B cell (primary cell): ENCODE measurements at regions not wholly inside any gene's neighbourhood (a gene's known extent, or its start where the extent isn't known, plus 50 kb on each side); places are given as distances from the start of the nearest gene placed in this dataset.

Source experiments
- ATAC-seq: fragments of 200-7000 bp; cut with Tn5 transposase; one replicate; pipeline ENCODE4 v1.10.0; 2021; ENCODE audit warnings: low read depth, mild to moderate bottlenecking, moderate number of reproducible peaks, moderate library complexity
- CTCF ChIA-PET: fragments of 350-600 bp; sonication (Branson Sonifier 250); formaldehyde crosslinking; loops from one replicate; lab custom pipeline; 2021; ENCODE audit warnings: antibody characterized with exemption, inconsistent platforms; lab: Charles Lee
- POLR2A ChIA-PET: fragments of 350-600 bp; sonication (Branson Sonifier 250); formaldehyde crosslinking; loops from one replicate; lab custom pipeline; 2021; ENCODE audit warnings: antibody characterized with exemption; lab: Charles Lee
- DNase-seq: peaks from one replicate; pipeline ENCODE4 v3.0.0; 2013
- H2AFZ ChIP-seq: 2 replicates; pipeline ENCODE4 v1.6.1; 2012; ENCODE audit warnings: mild to moderate bottlenecking, low read depth, low read length; ENCODE audit not compliant: insufficient read depth, poor library complexity, severe bottlenecking
- H3K27ac ChIP-seq, 2 donors: 1 replicate in 1 of 2; 2 replicates in 1 of 2; pipeline ENCODE4 v1.5.1; 2012 to 2013; ENCODE audit warnings: low read length in 2 of 2, mild to moderate bottlenecking in 2 of 2, moderate library complexity in 1 of 2
- H3K27me3 ChIP-seq, 4 experiments: fragments of 200-600 bp in 1 of 4; sonication (generic) in 1 of 4; replicated peaks in 1 of 4; 1 replicate in 2 of 4; 2 replicates in 2 of 4; pipeline versions ENCODE4 v1.6.1 to v1.7.0; 2013 to 2016; ENCODE audit warnings: low read length in 3 of 4, mild to moderate bottlenecking in 2 of 4, mixed read lengths in 1 of 4, moderate library complexity in 1 of 4; ENCODE audit not compliant: insufficient read depth in 4 of 4, control insufficient read depth in 3 of 4; ENCODE audit errors: control extremely low read depth in 1 of 4
- H3K36me3 ChIP-seq, 2 experiments: replicated peaks in 1 of 2; 1 replicate in 1 of 2; 2 replicates in 1 of 2; pipeline versions ENCODE4 v1.6.1 to v1.7.1; 2013; ENCODE audit warnings: low read length in 1 of 2; ENCODE audit not compliant: insufficient read depth in 2 of 2, control insufficient read depth in 1 of 2; ENCODE audit errors: control extremely low read depth in 1 of 2, extremely low read depth in 1 of 2
- H3K4me1 ChIP-seq, 2 donors: fragments of 200-600 bp in 1 of 2; sonication (generic) in 1 of 2; 1 replicate in 1 of 2; 2 replicates in 1 of 2; pipeline versions ENCODE4 v1.5.1 to v1.6.1; 2013 to 2017; ENCODE audit warnings: low read length in 2 of 2; ENCODE audit not compliant: control insufficient read depth in 2 of 2, insufficient read depth in 2 of 2
- H3K4me2 ChIP-seq: replicated peaks from 2 replicates; pipeline ENCODE3; 2012; ENCODE audit warnings: mild to moderate bottlenecking, low read depth, low read length; ENCODE audit not compliant: poor library complexity, severe bottlenecking
- H3K4me3 ChIP-seq, 5 experiments: fragments of 200-600 bp in 1 of 5; sonication (generic) in 1 of 5; 1 replicate in 3 of 5; 2 replicates in 2 of 5; pipeline versions ENCODE4 v1.5.1 to v1.7.0; 2011 to 2016; ENCODE audit warnings: low read length in 4 of 5, mild to moderate bottlenecking in 4 of 5, low read depth in 2 of 5, control low read depth in 1 of 5, moderate library complexity in 1 of 5; ENCODE audit not compliant: insufficient read depth in 1 of 5; ENCODE audit errors: control extremely low read depth in 1 of 5, extremely low read depth in 1 of 5
- H3K79me2 ChIP-seq: fragments of 200-600 bp; sonication (generic); one replicate; pipeline ENCODE4 v1.6.0; 2016; ENCODE audit warnings: low read length; ENCODE audit not compliant: control insufficient read depth, insufficient read depth
- H3K9ac ChIP-seq: fragments of 200-600 bp; sonication (generic); 2 replicates; pipeline ENCODE4 v1.6.1; 2017; ENCODE audit warnings: mild to moderate bottlenecking, low read length, moderate library complexity
- H3K9me3 ChIP-seq, 3 donors: one replicate each; pipeline versions ENCODE4 v1.6.1 to v1.7.1; 2013; ENCODE audit warnings: low read length in 2 of 3; ENCODE audit not compliant: control insufficient read depth in 2 of 3, insufficient read depth in 1 of 3; ENCODE audit errors: control extremely low read depth in 1 of 3
- H4K20me1 ChIP-seq: 2 replicates; pipeline ENCODE4 v1.6.0; 2012; ENCODE audit warnings: mild to moderate bottlenecking, low read length; ENCODE audit not compliant: insufficient read depth, control insufficient read depth, poor library complexity, severe bottlenecking
- H3K27ac Mint-ChIP-seq: one replicate; pipeline ENCODE4 v1.8.0; 2021; ENCODE audit warnings: mixed read lengths
- H3K27me3 Mint-ChIP-seq: one replicate; pipeline ENCODE4 v1.8.0; 2021; ENCODE audit warnings: mixed read lengths
- H3K4me1 Mint-ChIP-seq: one replicate; pipeline ENCODE4 v1.8.0; 2021; ENCODE audit warnings: mixed read lengths
- H3K4me3 Mint-ChIP-seq: one replicate; pipeline ENCODE4 v1.8.0; 2021; ENCODE audit warnings: mixed read lengths
- H3K9me3 Mint-ChIP-seq: one replicate; pipeline ENCODE4 v1.8.0; 2022; ENCODE audit warnings: mixed read lengths; ENCODE audit not compliant: insufficient read depth
- EZH2 ChIP-seq: IDR thresholded peaks from 2 replicates; pipeline ENCODE4 v1.6.1; 2012; ENCODE audit warnings: borderline replicate concordance, low read depth, mild to moderate bottlenecking, moderate library complexity, low read length; ENCODE audit not compliant: insufficient read depth, poor library complexity, severe bottlenecking
- WGBS: methylation state at CpG from one replicate; pipeline ENCODE4 v1.1.5; 2013; ENCODE audit warnings: missing lambda C conversion rate; ENCODE audit not compliant: insufficient coverage; 5-methylcytosine and 5-hydroxymethylcytosine counted together
- intact Hi-C: fragments of 100-400 bp; cut with micrococcal nuclease; formaldehyde crosslinking; loops from one replicate; pipeline ENCODE4 v1.10.0; 2022
- TF ChIP-seq, protein P1 (sequence below): fragments of 200-600 bp; IDR thresholded peaks from one replicate; pipeline ENCODE4 v1.8.0; 2022; ENCODE audit warnings: antibody characterized with exemption, mild to moderate bottlenecking

DNA sequence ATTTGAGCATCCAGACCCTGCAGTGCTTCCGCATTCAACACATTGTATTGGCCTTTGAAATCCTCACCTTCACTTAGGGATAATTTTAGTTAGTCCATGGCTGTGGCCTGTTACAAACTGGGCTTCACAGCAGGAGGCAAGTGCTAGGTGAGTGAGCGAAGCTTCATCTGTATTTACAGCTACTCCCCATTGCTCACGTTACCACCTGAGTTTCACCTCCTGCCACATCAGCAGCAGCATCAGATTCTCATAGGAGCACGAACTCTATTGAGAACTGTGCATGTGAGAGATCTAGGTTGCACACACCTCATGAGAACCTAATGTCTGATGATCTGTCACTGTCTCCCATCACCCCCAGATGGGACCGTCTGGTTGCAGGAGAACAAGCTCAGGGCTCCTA is 222.1 kb upstream of the NR2F2 start:
- TF ChIP-seq EZH2: no peak
- TF ChIP-seq, protein P1, sequence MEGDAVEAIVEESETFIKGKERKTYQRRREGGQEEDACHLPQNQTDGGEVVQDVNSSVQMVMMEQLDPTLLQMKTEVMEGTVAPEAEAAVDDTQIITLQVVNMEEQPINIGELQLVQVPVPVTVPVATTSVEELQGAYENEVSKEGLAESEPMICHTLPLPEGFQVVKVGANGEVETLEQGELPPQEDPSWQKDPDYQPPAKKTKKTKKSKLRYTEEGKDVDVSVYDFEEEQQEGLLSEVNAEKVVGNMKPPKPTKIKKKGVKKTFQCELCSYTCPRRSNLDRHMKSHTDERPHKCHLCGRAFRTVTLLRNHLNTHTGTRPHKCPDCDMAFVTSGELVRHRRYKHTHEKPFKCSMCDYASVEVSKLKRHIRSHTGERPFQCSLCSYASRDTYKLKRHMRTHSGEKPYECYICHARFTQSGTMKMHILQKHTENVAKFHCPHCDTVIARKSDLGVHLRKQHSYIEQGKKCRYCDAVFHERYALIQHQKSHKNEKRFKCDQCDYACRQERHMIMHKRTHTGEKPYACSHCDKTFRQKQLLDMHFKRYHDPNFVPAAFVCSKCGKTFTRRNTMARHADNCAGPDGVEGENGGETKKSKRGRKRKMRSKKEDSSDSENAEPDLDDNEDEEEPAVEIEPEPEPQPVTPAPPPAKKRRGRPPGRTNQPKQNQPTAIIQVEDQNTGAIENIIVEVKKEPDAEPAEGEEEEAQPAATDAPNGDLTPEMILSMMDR: no peak
- H3K9me3 Mint-ChIP-seq: no peaks in the 10 kb centered on the region
- Histone ChIP-seq H3K79me2 (no peaks in the 10 kb centered on the region), H4K20me1 (no peaks in the 10 kb centered on the region), H3K4me3 (no peak overlapping the region), H2AFZ (no peak overlapping the region), H3K9ac (no peak overlapping the region), H3K27me3 (no peaks in the 10 kb centered on the region), H3K36me3 (no peaks in the 10 kb centered on the region), H3K27ac (no peak overlapping the region), H3K9me3 (no peaks in the 10 kb centered on the region), H3K4me2 (no peak overlapping the region), H3K4me1 (no peaks in the 10 kb centered on the region)
- H3K27ac Mint-ChIP-seq: no peak overlapping the region
- intact Hi-C loops: no loop called here
- ChIA-PET POLR2A (no interaction called here), CTCF (no interaction called here)
- no peak overlapping the region for H3K4me3 Mint-ChIP-seq
- 81% methylated on average over 2 of the region's 5 CpGs for WGBS
- DNase-seq: no peak
- no peak for ATAC-seq
- H3K4me1 Mint-ChIP-seq: no peaks in the 10 kb centered on the region
- no peaks in the 10 kb centered on the region for H3K27me3 Mint-ChIP-seq

DNA sequence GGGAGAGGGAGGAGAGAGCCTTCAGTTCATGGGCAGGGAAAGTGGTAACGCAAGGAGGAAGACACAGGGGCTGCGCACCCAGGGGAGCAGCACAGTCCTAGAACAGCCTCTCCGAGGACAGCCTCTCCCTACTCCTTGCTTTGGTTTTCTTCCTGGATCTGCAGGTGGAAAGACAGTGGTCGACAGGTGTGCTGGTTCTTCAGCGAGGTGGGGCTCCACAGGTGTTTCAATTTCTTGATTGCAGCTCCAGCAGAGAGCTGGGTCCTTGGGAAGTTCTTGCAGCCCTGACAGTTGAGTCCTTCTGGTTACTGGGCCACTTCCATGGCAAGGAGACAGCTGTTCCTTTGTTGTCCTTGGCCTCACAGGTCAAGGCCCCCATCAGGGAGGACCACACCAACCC is 220.7 kb upstream of the NR2F2 start:
- no peak overlapping the region for H3K4me3 ChIP-seq
- no peaks in the 10 kb centered on the region for H3K4me1 ChIP-seq
- POLR2A ChIA-PET: no interaction called here
- no peaks in the 10 kb centered on the region for H3K9me3 ChIP-seq
- H3K36me3 ChIP-seq: no peaks in the 10 kb centered on the region
- H3K9ac ChIP-seq: no peak overlapping the region
- H4K20me1 ChIP-seq: no peaks in the 10 kb centered on the region
- H3K27me3 ChIP-seq: no peaks in the 10 kb centered on the region
- WGBS: 88% methylated on average over 5 of the region's 5 CpGs
- TF ChIP-seq, protein P1: no peak
- TF ChIP-seq EZH2: no peak
- H3K4me2 ChIP-seq: no peak overlapping the region
- CTCF ChIA-PET: no interaction called here
- H3K79me2 ChIP-seq: no peaks in the 10 kb centered on the region
- H3K27me3 Mint-ChIP-seq: no peaks in the 10 kb centered on the region
- no peaks in the 10 kb centered on the region for H3K4me1 Mint-ChIP-seq
- no peak overlapping the region for H3K4me3 Mint-ChIP-seq
- ATAC-seq (no peak), DNase-seq (no peak)
- no peak overlapping the region for H2AFZ ChIP-seq
- no peak overlapping the region for H3K27ac ChIP-seq
- no peak overlapping the region for H3K27ac Mint-ChIP-seq
- intact Hi-C loops: no loop called here
- no peaks in the 10 kb centered on the region for H3K9me3 Mint-ChIP-seq
